ENCODE measurements at regions not wholly inside any gene's neighbourhood (a gene's known extent, or its start where the extent isn't known, plus 50 kb on each side); places are given as distances from the start of the nearest gene placed in this dataset.

DNA sequence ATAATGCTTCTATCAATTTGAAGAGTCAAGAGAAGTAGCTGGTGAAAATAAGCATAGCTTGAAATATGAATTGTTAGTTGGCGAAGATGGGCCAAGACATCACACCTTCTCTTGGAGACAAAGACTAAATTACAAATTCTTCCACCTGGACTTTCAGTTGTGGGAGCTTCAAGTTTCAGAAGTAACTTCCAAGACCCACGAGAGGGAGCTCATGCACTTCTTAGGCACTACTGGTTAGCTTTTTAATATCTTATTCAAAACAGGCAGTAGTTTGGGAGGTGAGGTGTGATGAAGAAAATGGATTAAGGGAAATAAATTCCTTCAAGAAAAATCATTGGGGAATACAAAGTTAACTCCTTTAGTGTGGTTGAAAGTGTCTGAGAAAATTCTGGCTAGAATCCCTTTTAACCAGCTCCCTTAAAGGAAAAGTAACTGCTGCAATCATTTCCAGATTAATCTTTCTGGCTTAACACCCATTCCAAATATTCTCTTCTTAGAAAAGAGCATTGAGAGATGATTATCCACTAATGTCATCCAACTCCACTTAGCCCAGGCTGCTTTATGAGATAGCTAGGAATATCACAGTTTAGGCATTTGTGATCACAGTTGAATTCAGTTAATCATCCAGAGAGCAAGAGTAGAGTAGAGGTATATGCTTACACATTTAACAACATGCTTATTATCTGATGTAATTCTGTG is 139.5 kb upstream of the DMRTA1 start:
- peak; percentile 41 for DNase-seq

DNA sequence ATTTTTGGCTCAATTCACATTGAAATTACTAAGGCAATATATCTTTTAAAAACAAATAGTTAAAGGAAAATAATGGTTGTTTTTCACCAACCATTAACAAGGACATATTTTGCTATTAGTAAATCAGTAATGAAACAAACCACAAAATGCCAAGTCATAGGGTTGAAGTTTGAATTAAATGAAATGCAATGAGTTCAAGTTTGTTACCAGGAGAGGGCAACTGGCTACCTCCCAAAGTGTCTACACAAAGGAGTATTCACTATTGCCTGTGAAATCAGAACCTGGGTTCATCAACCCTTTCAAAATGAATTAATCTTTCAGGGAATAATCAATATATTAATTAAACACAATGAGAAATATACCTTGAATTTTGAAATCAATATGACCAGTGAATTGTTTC is 138.4 kb upstream of the DMRTA1 start:
- no peak for DNase-seq

DNA sequence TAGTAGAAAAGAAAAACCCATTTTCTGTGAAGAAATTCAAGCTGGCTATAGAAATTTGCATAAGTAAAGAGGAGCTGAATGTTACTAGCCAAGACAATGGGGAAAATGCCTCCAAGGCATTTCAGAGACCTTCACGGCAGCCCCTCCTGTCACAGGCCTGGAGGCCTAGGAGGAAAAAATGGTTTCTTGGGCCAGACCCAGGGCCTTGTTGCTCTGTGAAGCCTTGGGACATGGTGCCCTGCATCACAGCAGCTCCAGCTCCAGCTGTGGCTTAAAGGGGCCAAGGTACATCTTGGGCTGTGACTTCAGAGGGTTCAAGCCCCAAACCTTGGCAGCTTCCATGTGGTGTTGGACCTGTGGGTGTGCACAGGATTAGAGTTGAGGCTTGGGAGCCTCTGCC is 130.0 kb upstream of the DMRTA1 start:
- no peak for DNase-seq

DNA sequence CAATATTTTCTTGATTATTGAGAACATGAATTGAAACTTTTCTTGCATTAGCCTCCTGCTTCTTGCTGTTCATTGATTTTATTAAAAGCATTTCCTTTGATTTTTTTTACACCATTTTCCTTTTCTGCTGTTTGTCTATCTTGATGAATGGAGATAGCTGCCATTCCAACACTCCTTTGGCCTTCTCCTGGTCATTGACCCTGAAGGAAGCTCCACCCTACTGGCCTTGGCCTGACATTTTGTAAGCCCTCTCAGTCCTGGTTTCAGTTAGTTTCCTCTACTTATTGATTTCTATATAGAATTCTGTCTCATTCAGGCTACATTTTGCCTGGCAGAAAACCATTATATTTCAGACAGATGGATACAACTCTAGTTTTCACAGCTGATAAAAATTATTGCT is 115.1 kb upstream of the DMRTA1 start:
- DNase-seq, result no peak

DNA sequence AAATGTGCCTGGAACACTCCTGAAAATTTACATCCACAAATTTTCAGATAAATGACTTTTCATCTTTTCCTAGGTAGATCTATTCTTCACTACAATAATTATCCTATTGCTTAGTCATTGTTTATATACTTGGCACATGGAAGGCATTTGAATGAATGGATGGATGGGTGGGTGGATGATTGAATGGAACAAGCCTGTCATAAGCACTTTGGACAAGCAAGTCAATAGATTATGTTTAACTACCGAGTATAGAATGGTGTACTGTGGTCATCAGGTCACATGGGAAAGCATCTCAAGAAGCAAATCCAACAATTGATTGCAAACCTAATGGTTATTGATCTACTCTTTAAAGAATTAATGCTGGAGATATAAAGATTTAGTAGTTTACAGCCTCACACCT is 114.4 kb upstream of the DMRTA1 start:
- DNase-seq, result no peak

DNA sequence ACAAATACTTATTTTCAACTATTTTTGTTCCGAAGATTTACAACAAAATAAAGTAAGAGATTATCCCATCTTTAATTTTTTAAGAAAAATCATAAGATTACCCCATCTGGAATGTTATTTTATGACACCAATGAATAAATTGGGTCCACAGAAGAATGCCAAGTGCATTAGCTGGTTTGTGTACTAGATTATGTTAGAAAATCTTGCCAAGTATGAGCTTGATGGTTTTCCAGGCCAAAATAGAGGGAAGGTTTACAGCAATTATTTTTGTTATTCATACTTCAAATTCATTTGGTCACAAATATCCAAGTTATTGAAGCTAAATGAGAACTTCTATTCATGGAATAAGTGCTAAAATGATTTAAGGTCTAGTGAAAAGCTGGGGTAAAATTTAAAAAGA is 109.4 kb upstream of the DMRTA1 start:
- DNase-seq, result no peak

DNA sequence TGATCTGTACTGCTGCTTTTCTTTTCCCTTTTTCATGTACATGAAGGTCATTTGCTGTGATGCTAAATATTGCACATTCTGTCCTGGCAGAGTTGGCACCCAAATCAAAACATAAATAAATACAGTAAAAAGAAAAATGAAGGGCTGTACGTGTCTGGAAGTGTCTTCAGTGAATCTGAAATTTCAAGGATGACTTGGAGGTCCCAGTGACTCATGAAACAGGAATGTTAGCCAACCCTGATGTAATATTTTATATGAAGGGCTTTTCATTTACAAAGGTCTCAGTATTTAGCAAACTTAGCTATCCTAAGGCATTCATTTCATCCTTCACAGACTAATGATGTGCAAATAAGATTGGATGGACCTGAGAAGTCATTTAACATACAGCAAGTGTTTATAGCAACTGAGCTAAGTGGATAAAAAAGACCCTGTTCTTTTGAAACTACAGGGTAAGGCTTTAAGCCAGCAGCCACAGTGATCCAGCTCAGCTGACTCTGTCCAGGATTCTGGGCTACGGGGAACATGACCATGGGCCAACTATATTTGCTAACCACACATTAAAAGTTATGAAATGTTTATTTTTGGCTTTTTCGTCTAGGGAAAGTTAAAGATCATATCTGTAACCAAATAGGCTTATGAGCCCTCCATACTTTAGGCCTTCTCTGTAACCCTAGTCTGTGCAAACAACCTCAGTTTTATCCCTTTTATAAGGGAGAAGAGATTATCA is 104.0 kb upstream of the DMRTA1 start:
- peak; percentile 44 for DNase-seq

DNA sequence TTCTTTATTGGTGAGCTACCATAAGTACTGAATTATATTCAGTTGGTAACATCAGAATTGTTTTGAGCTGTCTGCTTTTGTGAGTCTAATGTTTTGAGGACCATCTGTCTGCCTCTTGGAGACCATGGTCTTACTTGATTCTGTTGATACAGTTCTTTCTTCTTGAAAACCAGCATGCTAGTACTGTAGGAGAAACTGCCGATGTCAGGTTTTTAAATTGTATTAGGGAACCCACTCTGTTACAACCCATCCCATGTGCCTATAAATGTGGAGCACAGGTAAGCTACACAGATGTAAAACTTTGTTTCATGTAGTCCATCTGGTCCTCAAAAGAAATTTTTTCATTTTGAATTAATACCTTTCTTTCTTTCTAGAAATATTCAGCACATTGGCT is 103.4 kb upstream of the DMRTA1 start:
- no peak for DNase-seq

DNA sequence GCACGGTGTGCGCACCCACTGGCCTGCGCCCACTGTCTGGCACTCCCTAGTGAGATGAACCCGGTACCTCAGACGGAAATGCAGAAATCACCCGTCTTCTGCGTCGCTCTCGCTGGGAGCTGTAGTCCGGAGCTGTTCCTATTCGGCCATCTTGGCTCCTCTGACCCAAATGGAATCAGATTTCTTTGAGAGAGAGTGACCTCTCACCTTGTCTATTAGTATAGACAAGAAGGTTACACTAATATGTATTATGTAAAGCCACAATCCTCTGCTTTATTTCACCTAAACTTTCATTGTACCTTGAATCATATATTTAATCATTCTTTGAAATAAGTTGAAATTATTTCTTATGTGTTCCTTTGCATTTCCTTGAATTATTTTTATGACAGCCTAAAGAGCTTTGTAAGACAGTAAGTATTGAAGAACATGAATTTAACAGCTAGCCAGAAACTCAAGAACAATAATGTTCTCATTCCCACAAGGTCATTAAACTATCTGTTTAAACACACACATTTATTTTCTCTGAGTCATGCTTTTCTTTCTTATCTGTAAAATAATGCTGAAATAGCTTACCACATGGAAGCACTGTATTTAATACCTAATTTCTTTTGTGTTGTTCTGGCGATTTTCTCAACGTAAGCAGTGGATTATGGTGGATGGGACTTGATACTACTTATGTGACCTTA is 91.8 kb upstream of the DMRTA1 start:
- DNase-seq, result no peak

DNA sequence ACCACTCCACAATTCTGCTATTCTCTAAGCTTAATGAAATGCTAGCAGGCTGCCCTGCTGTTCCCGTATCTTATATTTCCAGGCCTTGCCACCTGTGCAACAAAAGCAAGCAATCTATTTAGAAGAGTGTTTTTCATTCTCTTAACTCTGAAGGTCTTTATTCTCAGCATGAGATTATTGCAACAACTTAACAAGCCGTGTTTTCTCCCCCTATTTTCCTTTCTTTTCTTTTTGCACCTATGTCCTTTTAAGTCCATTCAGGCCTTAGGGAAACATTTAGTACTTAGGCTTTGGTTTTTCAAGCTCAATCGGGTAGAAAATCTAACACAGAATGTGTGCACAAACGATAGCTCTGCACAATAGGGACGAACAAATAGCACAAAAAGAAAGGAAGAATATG is 89.6 kb upstream of the DMRTA1 start:
- DNase-seq, result no peak

DNA sequence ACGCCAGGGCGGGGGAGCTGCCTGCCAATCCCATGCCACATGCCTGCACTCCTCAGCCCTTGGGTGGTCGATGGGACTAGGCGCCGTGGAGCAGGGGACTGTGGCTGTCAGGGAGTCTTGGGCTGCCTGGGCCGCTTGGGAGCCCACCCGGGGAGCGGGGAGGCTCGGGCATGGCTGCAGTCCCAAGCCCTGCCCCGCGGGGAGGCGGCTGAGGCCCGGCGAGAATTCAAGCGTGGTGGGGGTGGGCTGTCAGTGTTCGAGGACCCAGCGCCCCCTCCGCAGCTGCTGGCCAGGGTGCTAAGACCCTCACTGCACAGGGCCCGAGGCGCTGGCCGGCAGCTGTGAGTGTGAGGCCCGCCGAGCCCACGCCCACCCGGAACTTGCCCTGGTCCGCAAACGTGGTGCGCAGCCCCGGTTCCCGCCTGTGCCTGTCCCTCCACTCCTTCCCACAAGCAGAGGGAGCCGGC is 83.2 kb upstream of the DMRTA1 start:
- no peak for DNase-seq

DNA sequence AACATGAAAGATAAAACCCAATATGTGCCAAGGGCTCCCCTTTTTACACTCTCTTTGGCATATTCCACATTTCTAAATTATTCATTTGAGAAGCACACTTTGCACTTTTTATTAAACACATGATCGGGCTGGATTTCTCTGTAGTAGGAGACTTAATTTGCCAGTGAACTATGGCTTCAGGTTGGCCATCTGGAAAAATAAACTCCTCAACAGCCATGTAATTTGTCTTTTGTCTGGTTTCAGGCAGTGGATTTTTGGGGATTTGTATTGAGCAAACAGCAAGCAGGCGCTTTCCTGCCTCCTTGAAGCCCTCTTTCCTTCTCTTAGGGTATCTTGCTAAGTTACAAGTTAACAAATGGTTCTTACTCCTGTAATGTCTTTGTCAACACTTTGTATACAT is 73.0 kb upstream of the DMRTA1 start:
- DNase-seq, result no peak

DNA sequence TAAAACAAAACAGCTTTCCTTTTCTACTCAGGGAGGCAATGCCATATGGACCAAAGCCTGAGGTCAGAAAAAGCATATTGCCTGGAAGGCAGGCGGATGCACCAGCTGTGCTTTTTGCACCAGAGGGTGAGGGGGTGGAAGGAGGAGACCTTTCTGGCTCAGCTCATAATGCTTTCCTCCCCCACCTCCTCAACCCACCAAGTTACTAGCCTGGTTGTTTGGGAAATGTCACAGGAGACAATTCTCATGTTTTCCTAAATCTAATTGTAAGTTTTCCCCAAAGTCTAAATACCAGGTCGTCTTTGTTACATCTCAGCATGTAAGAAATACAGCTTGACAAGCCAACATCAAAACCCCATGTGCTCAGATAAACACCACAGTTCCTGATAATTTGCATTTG is 72.6 kb upstream of the DMRTA1 start:
- no peak for DNase-seq

DNA sequence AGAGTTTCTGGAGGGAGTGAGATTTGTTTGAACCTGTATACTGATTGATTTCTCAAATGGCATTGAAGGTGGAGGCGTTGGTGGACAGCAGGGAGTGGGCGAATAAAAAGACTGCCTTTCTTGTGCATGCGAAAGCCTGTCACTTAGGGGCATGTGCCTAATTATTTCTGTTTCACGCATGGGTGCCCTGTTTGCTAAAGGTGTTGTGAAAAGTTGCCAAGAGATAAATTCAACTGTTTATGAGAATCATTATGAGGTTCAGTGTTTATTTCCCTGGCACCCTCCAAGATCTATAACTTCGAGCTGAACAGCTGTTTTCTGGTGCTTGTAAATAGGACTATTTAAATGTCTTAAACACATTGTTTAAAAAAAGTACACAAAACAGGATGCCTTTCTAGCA is 67.4 kb upstream of the DMRTA1 start:
- DNase-seq, result no peak

DNA sequence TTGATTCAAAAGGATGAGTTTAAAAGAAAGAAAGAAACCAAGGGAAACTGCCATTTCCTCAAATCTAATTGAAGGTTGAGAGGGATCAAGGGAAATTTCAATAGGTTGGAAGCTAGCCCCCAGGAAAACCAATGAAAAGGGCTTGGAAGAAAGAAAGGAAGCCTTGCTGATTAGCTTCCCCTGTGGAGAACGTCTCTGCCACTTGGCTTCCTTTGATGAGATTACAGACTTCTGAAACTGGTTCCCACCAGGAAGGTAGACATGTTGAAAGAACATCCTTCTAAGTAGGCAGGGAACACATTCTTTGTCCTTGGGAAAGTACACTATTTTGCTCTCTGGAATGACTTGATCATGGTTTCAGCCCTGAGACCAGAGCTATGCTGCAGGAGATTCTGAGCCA is 65.5 kb upstream of the DMRTA1 start:
- no peak for DNase-seq

DNA sequence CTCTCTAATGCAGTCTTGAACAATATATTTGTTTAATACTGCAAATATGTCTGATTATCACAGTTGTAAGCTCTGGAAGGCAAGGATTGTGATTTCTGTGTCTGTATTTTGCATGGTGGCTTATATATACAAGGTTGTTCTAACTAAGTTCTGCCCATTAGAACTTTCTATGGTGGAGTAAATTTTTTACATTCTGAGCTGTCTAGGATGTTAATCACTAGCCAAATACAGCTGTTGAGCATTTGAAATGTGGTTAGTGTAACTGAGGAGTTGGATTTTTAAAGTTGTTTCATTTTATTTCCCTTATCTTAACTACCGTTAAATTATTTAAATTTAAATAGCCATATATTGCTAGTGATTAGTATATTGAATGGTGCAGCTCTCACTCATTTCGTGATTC is 64.3 kb upstream of the DMRTA1 start:
- DNase-seq, result no peak

DNA sequence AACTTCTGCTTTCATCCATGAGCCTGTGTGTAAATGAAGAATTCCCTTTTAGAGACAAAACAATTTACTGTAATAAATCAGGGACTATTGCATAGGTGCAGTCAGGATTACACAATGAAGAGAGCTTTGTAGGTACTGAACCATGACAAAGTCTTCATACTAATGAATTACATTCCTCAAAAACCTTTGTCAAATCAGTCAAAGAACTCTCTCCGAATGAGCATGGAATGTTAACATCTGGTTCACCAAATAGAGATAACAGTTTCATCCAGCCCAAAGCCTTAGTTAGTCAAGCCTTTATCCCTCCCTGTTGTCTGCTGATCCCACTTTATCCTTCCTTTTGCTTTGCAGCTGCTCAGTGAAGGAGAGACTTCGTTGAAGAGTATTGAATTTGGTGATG is 62.9 kb upstream of the DMRTA1 start:
- no peak for DNase-seq

DNA sequence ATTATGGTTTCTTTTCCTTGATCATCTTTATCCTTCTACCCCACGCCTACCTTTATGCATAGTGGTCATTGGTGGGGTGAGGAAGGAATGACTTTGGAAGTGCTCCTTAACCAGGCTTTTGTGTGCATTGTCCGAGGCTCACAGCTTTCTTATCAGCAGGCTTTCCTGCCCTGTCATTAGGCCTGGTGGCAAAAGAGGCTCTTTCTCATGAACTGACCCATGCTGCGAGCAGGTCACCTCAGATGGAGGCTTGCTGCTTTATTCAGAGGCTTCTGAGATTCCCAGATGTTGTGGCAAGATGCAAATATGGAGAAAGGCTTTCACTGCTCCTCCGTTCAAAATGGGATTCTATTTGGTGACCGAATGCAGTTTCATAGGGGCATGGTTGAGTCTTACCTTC is 57.4 kb upstream of the DMRTA1 start:
- DNase-seq, result no peak

DNA sequence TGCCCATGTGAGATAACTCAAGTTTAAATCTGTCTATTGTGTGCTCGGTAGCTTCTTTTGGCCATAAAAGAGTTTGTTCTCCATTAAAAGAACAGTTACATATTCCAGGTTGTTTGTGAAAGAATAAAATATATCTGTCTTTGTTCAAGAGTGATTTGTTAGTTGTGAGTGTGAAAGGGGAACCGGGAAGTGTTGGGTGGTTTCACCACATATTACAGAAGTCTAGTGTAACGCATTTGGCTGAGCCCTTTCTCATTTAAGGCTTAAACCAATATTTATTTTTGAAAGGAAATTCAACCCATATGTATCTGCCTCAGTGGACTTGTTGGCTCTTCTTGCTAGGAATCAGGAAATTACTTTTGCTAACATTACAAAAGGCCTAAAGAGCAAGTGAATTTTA is 54.1 kb upstream of the DMRTA1 start:
- DNase-seq, result no peak

DNA sequence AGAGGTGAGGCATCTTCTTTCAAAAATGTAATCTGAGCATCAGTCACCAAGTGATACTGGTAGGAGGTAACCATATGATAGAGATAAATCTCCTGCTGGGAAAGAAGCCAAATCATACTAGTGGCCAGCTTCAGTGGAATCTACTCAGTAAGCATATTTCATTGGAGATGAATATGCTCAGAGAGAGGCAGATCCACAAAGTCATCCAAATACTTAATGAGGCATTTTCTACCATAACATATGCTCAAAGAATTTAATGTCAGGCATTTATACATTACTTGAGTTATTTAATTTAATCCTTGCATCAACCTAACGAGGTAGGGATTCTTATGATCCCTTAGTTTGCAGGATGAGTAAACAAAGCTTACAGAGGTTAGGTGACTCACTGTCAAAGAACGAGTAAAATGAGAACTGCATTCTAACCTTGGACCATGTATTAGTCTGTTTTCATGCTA is 50.9 kb upstream of the DMRTA1 start:
- peak; percentile 4 for DNase-seq

All from fibroblast of skin of right quadriceps (primary cell).